Chondrocyte (in vitro differentiated cells): ENCODE measurements at regions not wholly inside any gene's neighbourhood (a gene's known extent, or its start where the extent isn't known, plus 50 kb on each side); places are given as distances from the start of the nearest gene placed in this dataset.

Experiments
- DNase-seq: peaks from one replicate; pipeline ENCODE4 v3.0.0; 2021; ENCODE audit warnings: mixed read lengths, low spot score
- H3K27ac Mint-ChIP-seq: one replicate; pipeline ENCODE4 v1.8.0; 2021; ENCODE audit warnings: mild to moderate bottlenecking, moderate library complexity, mixed read lengths; ENCODE audit not compliant: unreplicated experiment
- H3K27me3 Mint-ChIP-seq: 2 replicates; pipeline ENCODE4 v1.8.0; 2021; ENCODE audit warnings: low read depth, mixed read lengths
- H3K36me3 Mint-ChIP-seq: 2 replicates; pipeline ENCODE4 v1.8.0; 2021; ENCODE audit warnings: low read depth, mixed read lengths
- H3K4me1 Mint-ChIP-seq: 2 replicates; pipeline ENCODE4 v1.8.0; 2021; ENCODE audit warnings: low read depth, mild to moderate bottlenecking, mixed read lengths
- H3K4me3 Mint-ChIP-seq: one replicate; pipeline ENCODE4 v1.8.0; 2021; ENCODE audit warnings: mild to moderate bottlenecking, moderate library complexity, mixed read lengths; ENCODE audit not compliant: unreplicated experiment
- H3K9me3 Mint-ChIP-seq: 2 replicates; pipeline ENCODE4 v1.8.0; 2021; ENCODE audit warnings: low read depth, mixed read lengths
- TF ChIP-seq, protein P1 (sequence below): fragments of 200-600 bp; sonication (generic); IDR thresholded peaks from 2 replicates; pipeline ENCODE4 v1.5.0; 2021; ENCODE audit warnings: antibody characterized with exemption, mild to moderate bottlenecking, moderate library complexity

DNA sequence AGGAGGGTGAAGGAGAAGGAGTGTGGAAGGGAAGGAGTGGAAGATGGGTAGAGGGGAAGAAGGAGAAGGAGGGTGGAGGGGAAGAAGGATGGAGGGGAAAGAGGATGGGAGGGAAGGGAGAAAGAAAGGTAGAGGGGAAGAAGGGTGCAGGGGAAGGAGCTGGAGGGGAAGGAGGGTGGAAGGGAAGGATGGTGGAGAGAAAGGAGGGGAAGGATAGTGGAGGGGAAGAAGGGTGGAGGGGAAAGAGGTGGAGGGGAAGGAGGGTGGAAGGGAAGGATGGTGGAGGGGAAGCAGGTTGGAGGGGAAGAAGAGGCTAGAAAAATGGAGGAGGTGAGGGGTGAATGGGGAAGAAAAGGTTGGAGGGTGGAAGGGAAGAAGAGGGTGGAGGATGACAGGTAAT is 927.9 kb downstream of the UQCRFS1 start:
- no peak overlapping the region for H3K27ac Mint-ChIP-seq
- TF ChIP-seq, protein P1, sequence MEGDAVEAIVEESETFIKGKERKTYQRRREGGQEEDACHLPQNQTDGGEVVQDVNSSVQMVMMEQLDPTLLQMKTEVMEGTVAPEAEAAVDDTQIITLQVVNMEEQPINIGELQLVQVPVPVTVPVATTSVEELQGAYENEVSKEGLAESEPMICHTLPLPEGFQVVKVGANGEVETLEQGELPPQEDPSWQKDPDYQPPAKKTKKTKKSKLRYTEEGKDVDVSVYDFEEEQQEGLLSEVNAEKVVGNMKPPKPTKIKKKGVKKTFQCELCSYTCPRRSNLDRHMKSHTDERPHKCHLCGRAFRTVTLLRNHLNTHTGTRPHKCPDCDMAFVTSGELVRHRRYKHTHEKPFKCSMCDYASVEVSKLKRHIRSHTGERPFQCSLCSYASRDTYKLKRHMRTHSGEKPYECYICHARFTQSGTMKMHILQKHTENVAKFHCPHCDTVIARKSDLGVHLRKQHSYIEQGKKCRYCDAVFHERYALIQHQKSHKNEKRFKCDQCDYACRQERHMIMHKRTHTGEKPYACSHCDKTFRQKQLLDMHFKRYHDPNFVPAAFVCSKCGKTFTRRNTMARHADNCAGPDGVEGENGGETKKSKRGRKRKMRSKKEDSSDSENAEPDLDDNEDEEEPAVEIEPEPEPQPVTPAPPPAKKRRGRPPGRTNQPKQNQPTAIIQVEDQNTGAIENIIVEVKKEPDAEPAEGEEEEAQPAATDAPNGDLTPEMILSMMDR: no peak
- H3K4me1 Mint-ChIP-seq: peaks cover 5% of the 10 kb centered on the region
- no peak overlapping the region for H3K4me3 Mint-ChIP-seq
- H3K9me3 Mint-ChIP-seq: peaks cover 15% of the 10 kb centered on the region
- peaks cover 19% of the 10 kb centered on the region for H3K27me3 Mint-ChIP-seq
- no peaks in the 10 kb centered on the region for H3K36me3 Mint-ChIP-seq
- no peak for DNase-seq

DNA sequence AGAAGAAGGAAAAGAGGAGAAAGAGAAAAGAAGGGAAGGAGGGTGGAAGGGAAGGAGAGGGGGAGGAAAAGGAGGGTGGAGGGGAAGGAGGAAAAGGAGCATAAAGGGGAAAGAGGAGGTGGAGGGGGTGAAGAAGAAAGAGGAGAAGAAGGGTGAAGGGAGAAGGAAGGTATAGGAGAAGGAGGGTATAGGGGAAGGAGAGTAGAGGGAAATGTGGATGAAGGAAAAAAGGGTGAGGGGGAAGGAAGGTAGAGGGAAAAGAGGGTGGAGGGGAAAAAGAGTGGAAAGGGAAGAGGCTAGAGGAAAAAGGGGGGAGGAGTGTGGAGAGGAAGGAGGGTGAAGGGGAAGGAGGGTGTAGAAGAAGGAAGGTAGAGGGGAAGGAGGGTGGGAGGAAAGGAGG is 928.6 kb downstream of the UQCRFS1 start:
- TF ChIP-seq, protein P1: no peak
- Mint-ChIP-seq H3K4me3 (no peak overlapping the region), H3K27ac (no peak overlapping the region), H3K4me1 (no peaks in the 10 kb centered on the region), H3K36me3 (no peaks in the 10 kb centered on the region), H3K9me3 (peaks cover 15% of the 10 kb centered on the region), H3K27me3 (peaks cover 19% of the 10 kb centered on the region)
- DNase-seq: no peak

DNA sequence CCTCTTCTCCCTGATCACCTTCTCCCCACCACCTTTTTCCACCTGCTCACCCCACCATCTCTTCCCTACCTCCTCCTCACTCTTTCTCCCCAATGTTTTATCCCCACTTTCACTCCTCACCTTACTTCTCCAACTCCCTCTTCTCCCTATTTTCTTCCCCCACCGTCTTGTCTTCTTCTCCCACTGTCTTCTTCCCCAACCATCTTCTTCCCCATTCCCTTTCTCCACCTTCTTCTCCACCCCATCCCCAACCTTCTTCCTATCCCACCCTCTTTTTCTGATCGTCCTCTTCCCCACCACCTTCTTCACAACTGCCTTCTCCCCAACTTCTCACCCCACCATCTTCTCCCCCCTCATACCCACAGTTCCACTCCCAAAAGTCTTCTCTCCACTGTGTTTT is 929.4 kb downstream of the UQCRFS1 start:
- Mint-ChIP-seq H3K9me3 (peaks cover 15% of the 10 kb centered on the region), H3K4me3 (no peak overlapping the region), H3K36me3 (no peaks in the 10 kb centered on the region), H3K27ac (no peak overlapping the region), H3K27me3 (peaks cover 19% of the 10 kb centered on the region), H3K4me1 (no peaks in the 10 kb centered on the region)
- TF ChIP-seq, protein P1: no peak
- no peak for DNase-seq

DNA sequence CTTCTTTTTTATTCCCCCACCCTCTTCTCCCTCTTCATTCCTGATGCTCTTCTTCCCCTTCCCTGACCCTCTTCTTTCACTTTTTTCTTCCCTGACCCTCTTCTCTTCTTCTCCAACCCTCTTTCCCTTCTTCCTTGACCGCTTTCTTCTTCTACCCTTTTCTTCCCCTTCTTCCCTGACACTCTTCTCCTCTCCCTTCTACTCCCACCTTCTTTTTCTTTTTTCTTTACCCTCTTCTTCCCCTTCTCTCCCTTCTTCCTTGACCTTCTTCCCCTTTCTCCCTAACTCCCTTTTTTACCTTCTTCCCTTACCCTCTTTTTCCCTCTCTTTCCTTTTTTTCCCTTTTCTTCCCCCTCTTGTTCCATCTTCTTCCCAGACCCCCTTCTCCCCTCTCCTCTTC is 931.3 kb downstream of the UQCRFS1 start:
- H3K27me3 Mint-ChIP-seq: peaks cover 24% of the 10 kb centered on the region
- H3K9me3 Mint-ChIP-seq: peaks cover 15% of the 10 kb centered on the region
- H3K36me3 Mint-ChIP-seq: no peaks in the 10 kb centered on the region
- no peak for DNase-seq
- no peak overlapping the region for H3K4me3 Mint-ChIP-seq
- no peak overlapping the region for H3K27ac Mint-ChIP-seq
- TF ChIP-seq, protein P1: no peak
- no peaks in the 10 kb centered on the region for H3K4me1 Mint-ChIP-seq

DNA sequence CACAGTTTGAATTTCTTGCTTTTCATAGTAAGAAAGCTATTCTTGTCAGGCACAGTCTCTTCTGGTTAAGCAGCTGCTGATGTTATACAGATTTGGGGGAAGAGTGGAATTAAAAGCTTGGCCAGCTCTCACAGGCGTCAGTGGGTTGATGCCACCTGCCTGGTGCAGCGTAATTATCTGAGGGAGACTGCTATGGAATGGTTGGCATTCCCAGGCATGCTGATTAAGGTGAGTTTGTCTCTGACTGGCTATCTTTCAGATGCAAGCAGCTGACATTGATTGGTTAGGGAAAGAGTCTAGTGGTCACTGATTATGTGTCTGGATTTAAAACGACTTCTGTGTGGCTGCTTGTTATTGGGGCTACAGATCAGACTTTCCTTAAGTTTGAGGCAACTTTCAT is 948.4 kb downstream of the UQCRFS1 start:
- Mint-ChIP-seq H3K4me1 (no peaks in the 10 kb centered on the region), H3K27ac (no peak overlapping the region), H3K36me3 (peaks cover 3% of the 10 kb centered on the region), H3K27me3 (peaks cover 7% of the 10 kb centered on the region), H3K9me3 (peaks cover 9% of the 10 kb centered on the region), H3K4me3 (no peak overlapping the region)
- DNase-seq: no peak
- TF ChIP-seq, protein P1: no peak
